IgD-negative memory B cell (primary cell): ENCODE measurements at regions not wholly inside any gene's neighbourhood (a gene's known extent, or its start where the extent isn't known, plus 50 kb on each side); places are given as distances from the start of the nearest gene placed in this dataset.

Experiments
- H3K27ac Mint-ChIP-seq, 3 donors: one replicate each; pipeline ENCODE4 v1.8.0; 2020 to 2022; ENCODE audit warnings: mild to moderate bottlenecking in 3 of 3, mixed read lengths in 3 of 3, moderate library complexity in 1 of 3
- H3K27me3 Mint-ChIP-seq: one replicate; pipeline ENCODE4 v1.8.0; 2021; ENCODE audit warnings: mixed read lengths
- H3K36me3 Mint-ChIP-seq: one replicate; pipeline ENCODE4 v1.8.0; 2020; ENCODE audit warnings: mild to moderate bottlenecking, mixed read lengths
- H3K4me1 Mint-ChIP-seq, 3 donors: one replicate each; pipeline ENCODE4 v1.8.0; 2020 to 2022; ENCODE audit warnings: mixed read lengths in 3 of 3, mild to moderate bottlenecking in 1 of 3
- H3K4me3 Mint-ChIP-seq, 4 donors: one replicate each; pipeline ENCODE4 v1.8.0; 2020 to 2022; ENCODE audit warnings: mild to moderate bottlenecking in 4 of 4, mixed read lengths in 4 of 4, moderate library complexity in 3 of 4
- H3K9me3 Mint-ChIP-seq, 3 donors: one replicate each; pipeline ENCODE4 v1.8.0; 2020 to 2021; ENCODE audit warnings: mixed read lengths in 3 of 3, mild to moderate bottlenecking in 1 of 3

DNA sequence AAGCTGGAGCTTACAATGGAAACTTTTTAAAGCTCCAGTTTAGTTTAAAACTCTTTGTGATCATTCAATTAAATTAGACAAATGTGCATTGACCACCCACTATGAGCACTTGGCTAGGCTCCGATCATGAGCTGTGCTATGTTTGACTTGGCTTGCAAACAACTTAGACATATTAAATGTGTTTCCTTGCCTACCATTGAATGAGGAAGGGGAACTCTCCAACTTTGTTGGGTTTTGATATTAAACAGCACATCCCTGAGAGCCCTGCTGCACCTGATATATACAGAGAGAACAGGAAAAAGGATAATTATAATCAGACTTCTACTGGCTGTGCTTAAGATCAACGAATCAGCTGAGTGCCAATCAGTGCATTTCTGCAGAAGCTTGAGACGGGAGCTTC, 71.4 kb upstream of the ADGRL3 start:
- H3K36me3 Mint-ChIP-seq = no peaks in the 10 kb centered on the region
- H3K9me3 Mint-ChIP-seq = peaks cover 0 to 3% (median 0%) of the 10 kb centered on the region in 3 donors
- H3K27ac Mint-ChIP-seq = no peak overlapping the region
- no peaks in the 10 kb centered on the region for H3K4me1 Mint-ChIP-seq
- H3K4me3 Mint-ChIP-seq = no peak overlapping the region
- H3K27me3 Mint-ChIP-seq = no peaks in the 10 kb centered on the region

DNA sequence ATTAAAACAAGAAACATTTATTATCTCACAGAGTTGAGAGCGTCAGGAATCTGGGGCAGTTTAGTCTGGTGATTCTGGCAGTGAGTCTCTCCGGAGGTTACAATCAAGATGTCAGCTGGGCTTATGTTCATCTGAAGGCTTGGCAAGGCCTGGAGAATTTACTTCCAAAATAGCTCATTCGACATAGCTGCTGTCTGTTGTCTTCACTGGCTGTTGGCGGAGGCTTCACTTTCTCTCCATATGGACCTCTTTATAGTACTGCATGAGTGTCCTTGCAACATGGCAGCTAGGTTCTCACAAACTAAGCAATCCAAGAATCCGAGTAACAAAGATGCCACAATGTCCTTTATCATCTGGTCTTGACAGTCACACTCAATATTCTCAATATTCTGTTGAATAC, 70.2 kb upstream of the ADGRL3 start:
- Mint-ChIP-seq H3K27me3 (no peaks in the 10 kb centered on the region), H3K27ac (no peak overlapping the region), H3K4me1 (no peaks in the 10 kb centered on the region), H3K9me3 (peaks cover 0 to 2% (median 0%) of the 10 kb centered on the region in 3 donors), H3K36me3 (no peaks in the 10 kb centered on the region), H3K4me3 (no peak overlapping the region)

DNA sequence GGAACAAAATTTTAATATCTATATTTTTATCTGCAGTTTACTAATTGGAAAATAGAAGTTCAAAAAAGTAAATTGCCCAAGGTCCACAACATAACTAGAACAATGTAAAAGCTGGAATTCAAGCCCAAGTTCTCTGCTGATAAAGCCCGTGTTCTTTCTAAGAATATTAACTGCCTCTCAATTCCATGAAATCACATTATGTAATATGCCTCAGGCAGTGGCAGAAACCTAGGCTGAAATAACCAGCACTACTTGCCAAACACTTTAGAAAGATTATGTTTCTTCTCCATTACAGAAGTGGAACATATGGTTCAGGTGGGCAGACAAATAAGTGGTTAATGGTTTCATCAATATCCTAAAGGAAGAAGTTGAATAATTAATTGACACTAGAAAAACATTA, 56.7 kb upstream of the ADGRL3 start:
- no peak overlapping the region for H3K4me3 Mint-ChIP-seq
- no peaks in the 10 kb centered on the region for H3K27me3 Mint-ChIP-seq
- no peaks in the 10 kb centered on the region for H3K4me1 Mint-ChIP-seq
- peaks cover 0 to 9% (median 0%) of the 10 kb centered on the region in 3 donors for H3K9me3 Mint-ChIP-seq
- no peak overlapping the region for H3K27ac Mint-ChIP-seq
- peaks cover 1% of the 10 kb centered on the region for H3K36me3 Mint-ChIP-seq

DNA sequence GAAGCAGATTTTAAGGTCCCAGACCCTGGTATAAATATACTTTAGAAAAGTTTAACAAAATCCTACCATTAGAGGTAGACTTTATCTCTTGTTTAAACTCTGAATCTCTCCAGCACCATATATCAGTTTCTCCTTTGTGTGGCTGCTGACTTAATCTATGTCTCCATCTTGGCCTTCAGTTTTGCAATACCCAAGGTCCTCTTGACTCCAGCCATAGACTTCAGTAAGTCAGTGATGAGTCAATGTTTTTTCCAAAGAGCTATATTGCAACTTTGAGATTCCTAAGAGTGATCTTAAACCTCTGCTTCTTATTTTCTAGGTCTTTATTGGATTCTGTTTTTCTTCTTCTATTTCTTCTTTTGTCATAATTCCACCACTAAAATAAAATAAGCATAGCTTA, 50.8 kb upstream of the ADGRL3 start:
- H3K4me3 Mint-ChIP-seq = no peak overlapping the region
- H3K4me1 Mint-ChIP-seq = peaks cover 0 to under 1% (median 0%) of the 10 kb centered on the region in 3 donors
- H3K36me3 Mint-ChIP-seq = no peaks in the 10 kb centered on the region
- H3K27ac Mint-ChIP-seq = no peak overlapping the region
- H3K9me3 Mint-ChIP-seq = peaks cover 0 to 5% (median 3%) of the 10 kb centered on the region in 3 donors
- H3K27me3 Mint-ChIP-seq = no peaks in the 10 kb centered on the region
